ENCODE measurements at regions not wholly inside any gene's neighbourhood (a gene's known extent, or its start where the extent isn't known, plus 50 kb on each side); places are given as distances from the start of the nearest gene placed in this dataset.

GRCh38 chr3:17985658-17986347 is 243.4 kb upstream of the TBC1D5 start:
- TF ChIP-seq POLR2A (IDR thresholded peaks at IDR 0.05; ENCODE audit: low read depth, low read length) (no peak), TAF1 (IDR thresholded peaks at IDR 0.05; ENCODE audit: low read depth, low read length) (no peak), POU2F2 (IDR thresholded peaks at IDR 0.05; ENCODE audit: low read depth, low read length) (no peak)

Data from GM12891 (cell line).